ENCODE measurements at regions not wholly inside any gene's neighbourhood (a gene's known extent, or its start where the extent isn't known, plus 50 kb on each side); places are given as distances from the start of the nearest gene placed in this dataset.
A peak's percentile ranks its signal among the peaks of the same experiment; 100 is the strongest.
"Not testable (repeated sequence)": the region's sequence is repeated elsewhere in the genome, so short reads cannot be mapped to it uniquely, and the experiment has no call there.

GRCh38 chr6:92485487-92485886 lies 933.9 kb downstream of the EPHA7 start:
- in situ Hi-C loops (cut with HindIII; ENCODE audit: low sequenced_read_pairs), result no loop called here
- DNase-seq (ENCODE audit: low spot score), result no peak

- in situ Hi-C loops (cut with HindIII; ENCODE audit: low sequenced_read_pairs), result no loop called here
- no peak for DNase-seq (ENCODE audit: low spot score)
Observed at GRCh38 chr6:92479831-92480230, 939.5 kb downstream of the EPHA7 start.

- no peak for DNase-seq (ENCODE audit: low spot score)
- in situ Hi-C loops (cut with HindIII; ENCODE audit: low sequenced_read_pairs), result no loop called here
Observed at GRCh38 chr6:92473056-92473455, 946.3 kb downstream of the EPHA7 start.

- in situ Hi-C loops (cut with HindIII; ENCODE audit: low sequenced_read_pairs), result no loop called here
- no peak for DNase-seq (ENCODE audit: low spot score)
Observed at GRCh38 chr6:92469186-92469828, 950.1 kb downstream of the EPHA7 start.

GRCh38 chr6:92468066-92468465 lies 951.3 kb downstream of the EPHA7 start:
- in situ Hi-C loops (cut with HindIII; ENCODE audit: low sequenced_read_pairs), result no loop called here

GRCh38 chr6:92460133-92460532 lies 959.2 kb downstream of the EPHA7 start:
- in situ Hi-C loops (cut with HindIII; ENCODE audit: low sequenced_read_pairs), result no loop called here

More at GRCh38 chr6:92468066-92468465, 951.3 kb downstream of the EPHA7 start:
- no peak for DNase-seq (ENCODE audit: low spot score)

GRCh38 chr6:92459606-92460005 lies 959.8 kb downstream of the EPHA7 start:
- no peak for DNase-seq (ENCODE audit: low spot score)
- in situ Hi-C loops (cut with HindIII; ENCODE audit: low sequenced_read_pairs), result no loop called here

More at GRCh38 chr6:92460133-92460532, 959.2 kb downstream of the EPHA7 start:
- no peak for DNase-seq (ENCODE audit: low spot score)

- in situ Hi-C loops (cut with HindIII; ENCODE audit: low sequenced_read_pairs), result no loop called here
Observed at GRCh38 chr6:92446052-92446451, 973.3 kb downstream of the EPHA7 start.

GRCh38 chr6:92433911-92434310 lies 985.4 kb downstream of the EPHA7 start:
- in situ Hi-C loops (cut with HindIII; ENCODE audit: low sequenced_read_pairs), result no loop called here
- DNase-seq (ENCODE audit: low spot score), result no peak

More at GRCh38 chr6:92446052-92446451, 973.3 kb downstream of the EPHA7 start:
- no peak for DNase-seq (ENCODE audit: low spot score)

- DNase-seq (ENCODE audit: low spot score), result no peak
- in situ Hi-C loops (cut with HindIII; ENCODE audit: low sequenced_read_pairs), result no loop called here
Observed at GRCh38 chr6:92431502-92431901, 987.9 kb downstream of the EPHA7 start.

GRCh38 chr6:92428448-92428847 lies 990.9 kb downstream of the EPHA7 start:
- in situ Hi-C loops (cut with HindIII; ENCODE audit: low sequenced_read_pairs), result no loop called here

GRCh38 chr6:92427453-92427852 lies 991.9 kb downstream of the EPHA7 start:
- in situ Hi-C loops (cut with HindIII; ENCODE audit: low sequenced_read_pairs), result no loop called here
- no peak for DNase-seq (ENCODE audit: low spot score)

More at GRCh38 chr6:92428448-92428847, 990.9 kb downstream of the EPHA7 start:
- no peak for DNase-seq (ENCODE audit: low spot score)

- in situ Hi-C loops (cut with HindIII; ENCODE audit: low sequenced_read_pairs), result no loop called here
- no peak for DNase-seq (ENCODE audit: low spot score)
Observed at GRCh38 chr6:92415656-92416055, 1003.7 kb downstream of the EPHA7 start.

- in situ Hi-C loops (cut with HindIII; ENCODE audit: low sequenced_read_pairs), result no loop called here
Observed at GRCh38 chr6:92408350-92408749, 1011.0 kb downstream of the EPHA7 start.

GRCh38 chr6:92404281-92404680 lies 1015.1 kb downstream of the EPHA7 start:
- in situ Hi-C loops (cut with HindIII; ENCODE audit: low sequenced_read_pairs), result no loop called here

More at GRCh38 chr6:92408350-92408749, 1011.0 kb downstream of the EPHA7 start:
- DNase-seq (ENCODE audit: low spot score), result no peak

GRCh38 chr6:92399911-92400310 lies 1019.4 kb downstream of the EPHA7 start:
- DNase-seq (ENCODE audit: low spot score), result no peak
- in situ Hi-C loops (cut with HindIII; ENCODE audit: low sequenced_read_pairs), result no loop called here

More at GRCh38 chr6:92404281-92404680, 1015.1 kb downstream of the EPHA7 start:
- DNase-seq (ENCODE audit: low spot score), result no peak

GRCh38 chr6:92388706-92389105 lies 1030.7 kb downstream of the EPHA7 start:
- in situ Hi-C loops (cut with HindIII; ENCODE audit: low sequenced_read_pairs), result not testable (repeated sequence)

GRCh38 chr6:92380803-92381601 lies 1038.4 kb downstream of the EPHA7 start:
- no peak for DNase-seq (ENCODE audit: low spot score)
- in situ Hi-C loops (cut with HindIII; ENCODE audit: low sequenced_read_pairs), result no loop called here

More at GRCh38 chr6:92388706-92389105, 1030.7 kb downstream of the EPHA7 start:
- not testable (repeated sequence) for DNase-seq (ENCODE audit: low spot score)

- DNase-seq (ENCODE audit: low spot score), result no peak
- in situ Hi-C loops (cut with HindIII; ENCODE audit: low sequenced_read_pairs), result no loop called here
Observed at GRCh38 chr6:92377137-92377536, 1042.2 kb downstream of the EPHA7 start.

- peak; percentile 14 for DNase-seq (ENCODE audit: low spot score)
- in situ Hi-C loops (cut with HindIII; ENCODE audit: low sequenced_read_pairs), result no loop called here
Observed at GRCh38 chr6:92376691-92377090, 1042.7 kb downstream of the EPHA7 start.
